Upper lobe of right lung (tissue), 1 donor: ENCODE measurements at regions not wholly inside any gene's neighbourhood (a gene's known extent, or its start where the extent isn't known, plus 50 kb on each side); places are given as distances from the start of the nearest gene placed in this dataset.
"Not testable (repeated sequence)": the region's sequence is repeated elsewhere in the genome, so short reads cannot be mapped to it uniquely, and the experiment has no call there.

Source experiments
- ATAC-seq: fragments of 200-7000 bp; cut with Tn5 transposase; one replicate; pipeline ENCODE4 v1.9.1; 2020; ENCODE audit warnings: mild to moderate bottlenecking, moderate library complexity
- DNase-seq: peaks from one replicate; pipeline ENCODE4 v3.0.0-alpha.2; 2020
- H3K27ac ChIP-seq: fragments of 200-600 bp; one replicate; pipeline ENCODE4 v1.8.0; 2022
- H3K27me3 ChIP-seq: fragments of 200-600 bp; one replicate; pipeline ENCODE4 v1.8.0; 2022; ENCODE audit warnings: mild to moderate bottlenecking
- H3K36me3 ChIP-seq: fragments of 200-600 bp; one replicate; pipeline ENCODE4 v1.8.0; 2022
- H3K4me1 ChIP-seq: fragments of 200-600 bp; one replicate; pipeline ENCODE4 v1.8.0; 2022
- H3K4me3 ChIP-seq: fragments of 200-600 bp; one replicate; pipeline ENCODE4 v1.8.0; 2022; ENCODE audit warnings: mild to moderate bottlenecking
- H3K9me3 ChIP-seq: fragments of 200-600 bp; one replicate; pipeline ENCODE4 v1.8.0; 2022
- CTCF ChIP-seq: fragments of 200-600 bp; IDR thresholded peaks from one replicate; pipeline ENCODE4 v1.8.0; 2022; ENCODE audit warnings: antibody characterized with exemption
- intact Hi-C: fragments of 100-400 bp; cut with DNase I; formaldehyde crosslinking; loops from one replicate; pipeline ENCODE4 v1.11.0; 2022
- donor health status: DM: no; HTN: yes; CAD: no; lungs with severe emphysema.

- ATAC-seq: no peak
These were observed 141.0 kb upstream of the AGTR1 start for GRCh38 chr3:148556664-148557063.

GRCh38 chr3:148577579-148577978, 120.1 kb upstream of the AGTR1 start:
- intact Hi-C loops, ATAC-seq, H3K4me1 ChIP-seq, H3K9me3 ChIP-seq, H3K4me3 ChIP-seq, H3K27me3 ChIP-seq, H3K36me3 ChIP-seq, H3K27ac ChIP-seq, DNase-seq: not testable (repeated sequence)

More at GRCh38 chr3:148556664-148557063, 141.0 kb upstream of the AGTR1 start:
- TF ChIP-seq CTCF: no peak
- Histone ChIP-seq H3K4me1 (no peaks in the 10 kb centered on the region), H3K4me3 (no peak overlapping the region), H3K27ac (no peak overlapping the region), H3K27me3 (no peaks in the 10 kb centered on the region), H3K36me3 (no peaks in the 10 kb centered on the region), H3K9me3 (no peaks in the 10 kb centered on the region)
- no peak for DNase-seq
- intact Hi-C loops: no loop called here

- H3K27me3 ChIP-seq: no peaks in the 10 kb centered on the region
- TF ChIP-seq CTCF: no peak
- no peaks in the 10 kb centered on the region for H3K9me3 ChIP-seq
- no peak overlapping the region for H3K4me3 ChIP-seq
- H3K27ac ChIP-seq: no peak overlapping the region
- intact Hi-C loops: no loop called here
- H3K4me1 ChIP-seq: no peaks in the 10 kb centered on the region
- ATAC-seq (no peak), DNase-seq (no peak)
- no peaks in the 10 kb centered on the region for H3K36me3 ChIP-seq
These were observed 115.6 kb upstream of the AGTR1 start for GRCh38 chr3:148582126-148582525.

- ATAC-seq (no peak), DNase-seq (no peak)
- Histone ChIP-seq H3K9me3 (no peaks in the 10 kb centered on the region), H3K27me3 (no peaks in the 10 kb centered on the region), H3K4me3 (no peak overlapping the region), H3K4me1 (no peaks in the 10 kb centered on the region), H3K36me3 (no peaks in the 10 kb centered on the region), H3K27ac (no peak overlapping the region)
- TF ChIP-seq CTCF: no peak
- intact Hi-C loops: no loop called here
These were observed 113.9 kb upstream of the AGTR1 start for GRCh38 chr3:148583793-148584192.

- ATAC-seq (no peak), DNase-seq (no peak)
- Histone ChIP-seq H3K27ac (no peak overlapping the region), H3K4me3 (no peak overlapping the region), H3K27me3 (no peaks in the 10 kb centered on the region), H3K36me3 (no peaks in the 10 kb centered on the region), H3K9me3 (no peaks in the 10 kb centered on the region), H3K4me1 (no peaks in the 10 kb centered on the region)
- intact Hi-C loops: no loop called here
- TF ChIP-seq CTCF: no peak
These were observed 113.3 kb upstream of the AGTR1 start for GRCh38 chr3:148584438-148584837.

- TF ChIP-seq CTCF: no peak
- no peaks in the 10 kb centered on the region for H3K36me3 ChIP-seq
- no peak for ATAC-seq
- H3K4me3 ChIP-seq: no peak overlapping the region
- H3K9me3 ChIP-seq: no peaks in the 10 kb centered on the region
- H3K27me3 ChIP-seq: no peaks in the 10 kb centered on the region
- intact Hi-C loops: no loop called here
- no peaks in the 10 kb centered on the region for H3K4me1 ChIP-seq
- no peak overlapping the region for H3K27ac ChIP-seq
- DNase-seq: no peak
These were observed 111.9 kb upstream of the AGTR1 start for GRCh38 chr3:148585671-148586379.
